Stimulated activated CD4-positive, alpha-beta T cell treated with anti-CD3 and anti-CD28 coated beads, TNF-alpha, amount 100 ng/mL, for 24 hours (primary cell): ENCODE measurements at regions not wholly inside any gene's neighbourhood (a gene's known extent, or its start where the extent isn't known, plus 50 kb on each side); places are given as distances from the start of the nearest gene placed in this dataset.
"Not testable (repeated sequence)": the region's sequence is repeated elsewhere in the genome, so short reads cannot be mapped to it uniquely, and the experiment has no call there.

Experiments used
- DNase-seq, 3 experiments: peaks; one replicate each; pipeline ENCODE4 v3.0.0-alpha.2; 2020; ENCODE audit warnings: low read depth in 3 of 3

DNA sequence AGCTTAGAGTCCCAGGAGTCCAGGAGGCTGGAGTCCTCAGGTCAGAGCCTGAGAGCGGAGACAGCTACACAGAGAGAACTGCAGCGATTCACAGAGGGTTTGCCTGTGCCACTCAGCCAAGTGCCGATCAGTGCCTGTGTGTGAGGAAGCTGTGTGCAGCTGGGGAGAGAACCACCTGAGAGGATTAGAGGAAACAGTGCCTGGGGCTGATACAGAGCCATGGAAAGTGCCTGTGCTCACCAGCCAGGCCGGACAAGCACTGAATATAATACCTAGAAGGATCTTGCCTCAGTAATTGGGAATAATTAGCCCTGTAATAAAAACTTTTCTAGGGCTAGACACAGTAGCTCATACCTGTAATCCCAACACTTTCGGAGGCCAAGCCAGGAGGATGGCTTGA, 134.7 kb downstream of the ARHGAP11B start:
- not testable (repeated sequence) for DNase-seq

GRCh38 chr15:30761365-30761764, 135.4 kb downstream of the ARHGAP11B start:
- not testable (repeated sequence) for DNase-seq

GRCh38 chr15:30769390-30770124, 134.2 kb upstream of the FAN1 start:
- not testable (repeated sequence) for DNase-seq

DNA sequence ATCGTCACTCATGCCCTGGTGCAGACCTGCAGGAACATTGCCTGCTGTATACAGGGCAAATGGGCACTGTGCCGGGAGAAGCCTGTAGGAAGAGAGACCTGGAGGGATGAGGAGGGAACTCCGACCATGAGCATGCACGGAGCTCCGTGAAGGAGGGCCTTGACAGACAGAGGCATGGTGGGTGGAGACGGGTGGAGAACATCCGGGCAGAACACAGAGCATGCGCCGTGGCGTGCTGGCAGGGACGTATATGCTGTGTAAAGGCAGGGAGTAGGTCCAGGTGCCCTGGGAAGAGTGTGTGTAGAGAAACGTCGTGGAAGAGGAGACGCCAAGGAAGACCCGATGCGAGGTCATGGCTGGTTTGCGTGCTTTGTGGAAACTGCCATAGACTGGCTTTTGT, 133.0 kb upstream of the FAN1 start:
- DNase-seq: no peak

GRCh38 chr15:30783019-30783418, 120.7 kb upstream of the FAN1 start:
- DNase-seq: no peak

DNA sequence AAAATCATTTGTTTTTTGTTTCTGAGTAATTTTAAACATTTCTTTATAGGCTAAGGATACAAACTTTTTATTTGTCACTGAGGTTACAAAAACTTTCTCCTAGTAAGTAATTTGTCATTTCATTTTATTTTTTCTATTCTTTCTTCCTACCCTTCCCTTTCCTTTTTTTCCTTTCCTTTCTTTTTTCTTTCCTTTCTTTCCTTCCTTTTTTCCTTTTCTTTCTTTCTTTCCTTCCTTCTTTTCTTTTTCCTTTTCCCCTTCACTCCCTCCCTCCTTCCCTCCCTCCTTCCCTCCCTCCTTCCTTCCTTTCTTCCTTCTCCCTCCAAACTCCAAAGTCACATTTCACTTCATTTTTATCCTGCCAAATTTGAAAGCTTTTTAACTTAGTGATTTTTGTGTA, 115.1 kb upstream of the FAN1 start:
- DNase-seq: no peak

GRCh38 chr15:30791239-30792175, 112.2 kb upstream of the FAN1 start:
- no peak for DNase-seq

DNA sequence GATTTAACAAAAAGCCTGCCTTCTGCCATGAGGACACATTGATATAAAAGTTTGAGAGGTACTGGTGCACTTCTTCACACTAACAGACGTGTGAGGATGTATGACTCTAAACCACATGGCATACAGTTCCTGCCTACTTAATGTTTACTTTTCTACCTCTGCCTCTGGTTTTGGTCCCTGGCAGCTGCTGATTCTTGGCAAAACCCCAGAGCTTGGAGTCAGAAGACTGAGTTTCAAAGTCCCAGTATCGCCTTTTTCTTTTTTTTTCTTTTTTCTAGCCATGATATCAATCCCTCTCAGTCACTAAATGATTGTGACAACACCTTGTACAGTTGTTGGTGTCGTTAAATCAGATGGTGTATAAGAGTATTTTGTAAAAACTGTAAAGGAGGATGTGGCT, 110.9 kb upstream of the FAN1 start:
- not testable (repeated sequence) for DNase-seq

DNA sequence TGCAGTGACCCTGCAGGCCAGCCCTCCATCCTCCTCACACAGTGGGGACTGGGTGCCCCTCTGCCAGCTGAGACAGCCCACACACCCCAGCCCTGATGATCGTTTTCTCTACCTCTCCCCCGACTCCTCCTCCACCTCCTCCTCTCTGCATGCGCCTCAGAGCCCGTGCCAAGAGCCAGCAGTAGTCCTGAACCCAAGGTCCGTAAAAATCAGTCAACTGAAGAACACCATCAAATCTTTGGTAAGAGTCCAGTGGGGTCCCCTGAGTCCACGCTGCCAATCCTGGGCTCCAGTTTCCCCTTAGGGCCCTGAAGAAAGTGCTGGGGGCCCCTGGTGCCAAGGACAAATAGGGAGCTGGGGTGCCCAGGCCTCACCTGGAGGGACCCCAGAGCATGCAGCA, 109.3 kb upstream of the FAN1 start:
- no peak for DNase-seq

DNA sequence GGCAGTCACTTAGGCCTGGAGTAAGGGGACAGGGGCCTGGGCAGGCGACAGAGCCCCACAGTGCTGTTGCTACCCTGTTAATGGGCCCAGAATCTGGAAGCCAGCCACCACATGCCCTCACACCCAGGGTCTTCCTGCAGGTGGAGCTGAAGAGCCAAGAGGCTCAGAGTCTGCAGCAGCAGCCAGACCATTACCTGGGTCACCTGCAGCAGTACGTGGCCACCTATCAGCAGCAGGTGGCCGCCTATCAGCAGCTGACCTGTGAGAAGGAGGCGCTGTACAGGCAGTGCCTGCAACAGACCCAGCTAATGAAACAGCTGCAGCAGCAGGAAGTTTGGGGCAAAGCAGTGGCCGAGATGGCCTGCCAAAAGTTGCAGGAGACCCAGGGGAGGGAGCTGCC, 104.2 kb upstream of the FAN1 start:
- not testable (repeated sequence) for DNase-seq

GRCh38 chr15:30801140-30801895, 102.4 kb upstream of the FAN1 start:
- DNase-seq: not testable (repeated sequence)

GRCh38 chr15:30802001-30802400, 101.7 kb upstream of the FAN1 start:
- DNase-seq: not testable (repeated sequence)

DNA sequence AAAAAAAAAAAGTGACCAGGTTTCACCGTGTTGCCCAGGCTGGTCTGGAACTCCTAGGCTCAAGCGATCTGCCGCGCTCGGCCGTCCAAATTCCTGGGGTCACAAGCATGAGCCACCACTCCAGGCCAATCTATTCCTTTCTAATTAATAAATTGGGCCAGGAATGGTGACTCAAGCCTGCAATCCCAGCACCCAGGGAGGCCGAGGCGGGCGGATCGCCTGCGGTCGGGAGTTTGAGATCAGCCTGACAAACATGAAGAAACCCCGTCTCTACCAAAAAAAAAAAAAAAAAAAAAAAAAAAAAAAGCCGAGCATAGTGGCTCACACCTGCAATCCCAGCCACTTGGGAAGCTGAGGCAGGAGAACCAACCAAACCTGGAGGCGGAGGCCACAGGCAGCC, 100.0 kb upstream of the FAN1 start:
- DNase-seq: not testable (repeated sequence)

DNA sequence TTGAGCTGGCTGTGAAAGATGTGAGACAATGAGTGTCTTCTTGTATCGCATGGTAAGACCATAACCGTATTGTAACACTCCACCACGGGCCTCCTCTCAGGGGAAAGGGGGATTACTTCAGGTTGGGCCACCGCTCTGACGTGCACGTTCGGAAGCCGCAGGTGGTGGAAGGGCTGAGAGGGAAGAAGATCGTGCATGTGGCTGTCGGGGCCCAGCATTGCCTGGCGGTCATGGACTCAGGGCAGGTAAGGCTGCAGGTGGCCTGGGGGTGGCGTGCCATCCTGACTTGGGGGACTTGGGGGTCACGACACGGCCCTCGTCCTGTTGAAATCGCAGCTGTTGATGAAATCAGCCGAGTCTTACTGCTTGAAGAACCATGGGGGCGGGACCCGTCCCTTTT, 87.3 kb upstream of the FAN1 start:
- no peak for DNase-seq

DNA sequence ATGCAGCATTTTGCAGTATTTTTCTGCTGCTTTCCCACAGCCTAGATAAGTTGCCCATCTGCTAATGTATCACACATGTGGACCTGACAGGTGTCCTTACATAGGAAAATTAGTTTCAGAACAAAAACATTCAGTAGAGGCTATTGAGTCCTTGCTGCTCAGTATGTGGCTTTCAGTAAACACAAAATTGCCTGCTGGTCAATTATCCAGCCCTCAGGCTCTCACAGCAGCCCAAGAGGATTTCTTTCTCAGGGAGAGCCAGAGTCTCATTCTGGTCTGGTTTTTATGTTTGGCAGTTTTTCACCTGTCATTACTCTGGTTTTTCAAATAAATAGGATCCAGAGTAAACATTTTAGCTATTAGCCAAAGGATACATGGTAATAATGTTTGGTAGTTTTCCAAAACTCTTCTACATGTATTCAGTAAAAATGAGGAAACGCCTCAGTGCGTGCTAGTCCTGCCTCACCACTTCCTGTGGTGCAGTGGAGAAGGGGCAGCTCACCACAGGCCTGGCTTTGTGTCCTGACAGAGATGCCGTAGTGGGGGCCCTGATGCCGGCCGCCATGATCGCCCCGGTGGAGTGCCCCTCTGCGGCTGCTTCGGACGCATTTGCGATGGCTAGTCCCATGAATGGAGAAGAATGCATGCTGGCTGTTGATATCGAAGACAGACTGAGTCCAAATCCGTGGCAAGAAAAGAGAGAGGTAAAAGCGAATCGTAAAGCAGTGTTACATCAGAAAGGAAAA, 80.5 kb upstream of the FAN1 start:
- DNase-seq: peak; percentile 8 to 37 (median 15)

DNA sequence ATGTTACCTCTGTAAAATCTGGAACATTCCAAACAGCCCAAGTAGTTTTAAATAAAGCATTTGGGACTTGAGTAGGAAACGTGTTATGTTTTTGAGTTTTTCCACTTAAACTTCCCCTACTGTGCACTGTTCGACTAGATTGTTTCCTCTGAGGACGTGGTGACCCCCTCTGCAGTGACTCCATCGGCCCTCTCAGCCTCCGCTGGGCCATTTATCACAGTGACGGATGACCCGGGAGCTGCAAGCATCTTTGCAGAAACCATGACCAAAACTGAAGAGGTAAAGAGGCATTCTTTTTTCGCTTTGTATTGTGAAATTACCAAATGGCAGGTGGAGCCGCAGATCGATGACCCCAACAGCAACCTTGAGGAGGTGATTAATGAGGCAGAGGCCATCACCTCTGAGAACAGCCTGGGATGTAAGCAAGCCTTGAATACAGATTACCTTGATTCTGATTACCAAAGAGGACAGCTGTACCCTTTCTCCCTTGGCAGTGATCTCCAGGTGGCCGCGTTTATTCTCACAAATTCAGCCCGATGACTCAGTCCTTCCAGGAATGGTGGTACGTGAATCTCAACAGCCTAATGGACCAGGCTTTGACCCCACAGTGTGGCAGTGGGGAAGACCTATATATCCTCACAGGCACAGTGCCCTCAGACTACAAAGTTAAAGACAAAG, 79.1 kb upstream of the FAN1 start:
- DNase-seq: no peak

DNA sequence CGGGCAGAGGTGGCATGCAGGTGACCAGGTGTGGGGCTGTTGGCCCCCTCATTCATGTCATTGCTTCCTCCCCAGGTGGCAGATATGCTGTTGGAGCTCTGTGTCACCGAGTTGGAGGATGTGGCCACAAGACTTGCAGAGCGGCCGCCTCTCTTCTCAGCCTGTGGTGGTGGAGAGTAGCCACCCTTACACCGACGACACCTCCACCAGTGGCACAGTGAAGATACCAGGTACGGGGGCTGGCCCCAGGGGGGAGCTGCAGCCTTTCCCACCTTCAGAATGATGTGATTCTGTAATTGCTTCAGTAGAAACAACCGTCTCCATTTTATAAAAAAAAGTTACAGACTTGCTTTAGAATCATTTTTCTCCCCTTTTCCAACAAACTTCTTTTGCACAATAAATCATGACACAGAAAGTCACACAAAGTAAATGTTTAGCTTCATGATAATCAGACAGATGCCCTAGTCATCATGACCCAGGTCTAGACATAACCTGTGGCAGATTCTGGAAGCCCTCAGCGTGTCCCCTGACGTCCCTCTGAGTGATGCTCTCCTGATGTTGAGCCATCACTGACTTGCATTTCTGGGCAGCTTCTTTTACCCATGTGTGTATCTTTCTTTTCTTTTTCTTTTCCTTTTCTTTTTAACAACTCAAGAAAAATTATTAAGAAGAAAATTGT, 76.0 kb upstream of the FAN1 start:
- no peak for DNase-seq

DNA sequence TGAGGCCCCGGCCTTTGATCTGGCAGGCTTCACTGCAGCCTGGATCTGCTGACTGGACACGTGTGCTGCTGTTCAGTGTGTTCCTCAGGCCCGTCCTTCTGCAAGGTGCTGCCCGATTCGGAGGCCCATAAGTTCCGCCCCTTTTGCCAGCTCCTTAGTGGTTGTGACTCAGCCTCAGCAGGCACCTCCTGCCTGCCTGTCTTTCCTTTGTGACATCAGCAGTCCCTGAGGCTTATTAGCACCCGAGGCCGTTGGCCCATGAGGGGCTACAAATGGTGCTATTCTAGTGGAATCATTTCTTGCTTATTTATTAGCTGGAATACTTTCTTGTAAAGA, 75.4 kb upstream of the FAN1 start:
- not testable (repeated sequence) for DNase-seq

- no peak for DNase-seq
Measured at GRCh38 chr15:30830961-30831360, 72.8 kb upstream of the FAN1 start.

GRCh38 chr15:30833379-30833778, 70.3 kb upstream of the FAN1 start:
- not testable (repeated sequence) for DNase-seq
